Mammary epithelial cell (primary cell): ENCODE measurements at regions not wholly inside any gene's neighbourhood (a gene's known extent, or its start where the extent isn't known, plus 50 kb on each side); places are given as distances from the start of the nearest gene placed in this dataset.

Experiments
- CTCF ChIP-seq, 2 donors: IDR thresholded peaks in 1 of 2; conservative IDR thresholded peaks in 1 of 2; 2 replicates each; pipeline ENCODE4 v1.5.1; 2011 to 2012; ENCODE audit warnings: inconsistent platforms in 2 of 2, low read length in 2 of 2, mild to moderate bottlenecking in 2 of 2, control low read depth in 1 of 2, low read depth in 1 of 2; ENCODE audit not compliant: insufficient read depth in 1 of 2; ENCODE audit errors: extremely low read depth in 1 of 2
- EZH2 ChIP-seq: IDR thresholded peaks from 2 replicates; pipeline ENCODE4 v1.6.1; 2012; ENCODE audit warnings: low read length, inconsistent platforms, borderline replicate concordance

- TF ChIP-seq CTCF (conservative IDR thresholded peaks at IDR 0.05 in 1 of 2, IDR thresholded peaks at IDR 0.05 in 1 of 2; ENCODE audit: extremely low read depth in 1 of 2, insufficient read depth in 1 of 2, low read depth in 1 of 2, low read length in 2 of 2) (no peak), EZH2 (no peak)
These were observed 664.3 kb upstream of the TENM3 start for GRCh38 chr4:181578911-181579310.
